Esophagus squamous epithelium (tissue), 5 donors: ENCODE measurements at regions not wholly inside any gene's neighbourhood (a gene's known extent, or its start where the extent isn't known, plus 50 kb on each side); places are given as distances from the start of the nearest gene placed in this dataset.

ENCODE experiments used
- DNase-seq: peaks from one replicate; lab custom pipeline; 2025; lab: John Stamatoyannopoulos, UW
- H3K27ac ChIP-seq, 4 donors: fragments of 200-600 bp; sonication (generic); one replicate each; pipeline ENCODE4 v1.5.1; 2016 to 2019; ENCODE audit warnings: mild to moderate bottlenecking in 1 of 4
- H3K27me3 ChIP-seq, 4 donors: fragments of 200-600 bp; sonication (generic); 1 replicate in 3 of 4; 2 replicates in 1 of 4; pipeline versions ENCODE4 v1.5.1 to v1.6.0; 2017 to 2021; ENCODE audit warnings: antibody characterized with exemption in 1 of 4
- H3K36me3 ChIP-seq, 3 donors: fragments of 200-600 bp; sonication (generic); one replicate each; pipeline ENCODE4 v1.5.1; 2016 to 2019
- H3K4me1 ChIP-seq, 3 donors: fragments of 200-600 bp; sonication (generic); one replicate each; pipeline ENCODE4 v1.5.1; 2017 to 2019
- H3K4me3 ChIP-seq, 4 donors: fragments of 200-600 bp; sonication (generic); 1 replicate in 3 of 4; 2 replicates in 1 of 4; pipeline ENCODE4 v1.5.1; 2016 to 2019; ENCODE audit warnings: mild to moderate bottlenecking in 2 of 4, moderate library complexity in 1 of 4
- H3K9me3 ChIP-seq, 3 donors: fragments of 200-600 bp; sonication (generic); one replicate each; pipeline ENCODE4 v1.5.1; 2016 to 2019
- CTCF ChIP-seq, 6 experiments: fragments of 450-650 bp in 4 of 6; fragments of 200-600 bp in 2 of 6; sonication (generic) in 2 of 6; IDR thresholded peaks; one replicate each; pipeline ENCODE4 v1.5.1; 2016 to 2019; ENCODE audit warnings: antibody characterized with exemption in 6 of 6, mild to moderate bottlenecking in 4 of 6, moderate library complexity in 4 of 6
- POLR2A ChIP-seq, 4 donors: fragments of 450-650 bp; IDR thresholded peaks; one replicate each; pipeline ENCODE4 v1.6.1; 2017; ENCODE audit warnings: antibody characterized with exemption in 4 of 4, mild to moderate bottlenecking in 4 of 4, moderate library complexity in 3 of 4
- WGBS, 2 donors: methylation state at CpG; one replicate each; pipeline ENCODE4 v1.1.5; 2018; 5-methylcytosine and 5-hydroxymethylcytosine counted together
- intact Hi-C: fragments of 100-400 bp; cut with DNase I; formaldehyde crosslinking; loops from one replicate; pipeline ENCODE4 v1.15.0; 2022
- donor health status: DM: yes; HTN: yes; CAD: no.

- peaks cover 0 to 6% (median 0%) of the 10 kb centered on the region in 4 donors for H3K27me3 ChIP-seq
- DNase-seq: no peak
- TF ChIP-seq POLR2A (IDR thresholded peaks at IDR 0.05): no peak
- TF ChIP-seq CTCF (IDR thresholded peaks at IDR 0.05): no peak
Measured at GRCh38 chr9:87816036-87816435, 66.6 kb upstream of the SPATA31E1 start.

GRCh38 chr9:87818308-87818707 lies 64.4 kb upstream of the SPATA31E1 start:
- H3K27me3 ChIP-seq: no peaks in the 10 kb centered on the region
- no peak overlapping the region for H3K4me3 ChIP-seq
- no peak overlapping the region for H3K27ac ChIP-seq
- H3K4me1 ChIP-seq: no peaks in the 10 kb centered on the region
- intact Hi-C loops: no loop called here
- no peaks in the 10 kb centered on the region for H3K9me3 ChIP-seq
- TF ChIP-seq POLR2A (IDR thresholded peaks at IDR 0.05) (no peak), CTCF (IDR thresholded peaks at IDR 0.05) (no peak)
- WGBS, 2 donors: 67 to 81% methylated on average over 3 of the region's 3 CpGs
- H3K36me3 ChIP-seq: no peaks in the 10 kb centered on the region
- DNase-seq: no peak

More at GRCh38 chr9:87816036-87816435, 66.6 kb upstream of the SPATA31E1 start:
- Histone ChIP-seq H3K27ac (no peak overlapping the region), H3K4me3 (no peak overlapping the region), H3K4me1 (no peaks in the 10 kb centered on the region), H3K9me3 (no peaks in the 10 kb centered on the region), H3K36me3 (no peaks in the 10 kb centered on the region)
- WGBS, 2 donors: 12 to 14% methylated on average over 2 of the region's 2 CpGs
- intact Hi-C loops: no loop called here

- H3K36me3 ChIP-seq: no peaks in the 10 kb centered on the region
- no peaks in the 10 kb centered on the region for H3K9me3 ChIP-seq
- DNase-seq: no peak
- intact Hi-C loops: loop anchor here (5.0 kb wide), 1 partner anchor 142 kb away; no protein-coding TSS in a partner anchor
- no peak overlapping the region for H3K27ac ChIP-seq
- no peaks in the 10 kb centered on the region for H3K4me1 ChIP-seq
- 89 to 93% methylated on average over 10 to 16 of the region's 31 CpGs for WGBS, 2 donors
- no peak overlapping the region for H3K4me3 ChIP-seq
- peaks cover 0 to 12% (median 0%) of the 10 kb centered on the region in 4 donors for H3K27me3 ChIP-seq
- TF ChIP-seq POLR2A (IDR thresholded peaks at IDR 0.05) (no peak), CTCF (IDR thresholded peaks at IDR 0.05) (no peak)
Measured at GRCh38 chr9:87824216-87824875, 58.3 kb upstream of the SPATA31E1 start.

GRCh38 chr9:87824886-87825285 lies 57.8 kb upstream of the SPATA31E1 start:
- Histone ChIP-seq H3K27ac (no peak overlapping the region), H3K4me3 (no peak overlapping the region), H3K4me1 (no peaks in the 10 kb centered on the region), H3K27me3 (peaks cover 0 to 17% (median 0%) of the 10 kb centered on the region in 4 donors), H3K36me3 (no peaks in the 10 kb centered on the region), H3K9me3 (no peaks in the 10 kb centered on the region)
- WGBS, 2 donors: 84 to 92% methylated on average over 12 to 15 of the region's 24 CpGs
- TF ChIP-seq CTCF (IDR thresholded peaks at IDR 0.05) (no peak), POLR2A (IDR thresholded peaks at IDR 0.05) (no peak)
- no peak for DNase-seq
- intact Hi-C loops: loop anchor here (5.0 kb wide), 1 partner anchor 143 kb away; no protein-coding TSS in a partner anchor

- Histone ChIP-seq H3K27ac (no peak overlapping the region), H3K36me3 (no peaks in the 10 kb centered on the region), H3K27me3 (peaks cover 0 to 19% (median 0%) of the 10 kb centered on the region in 4 donors), H3K4me1 (no peaks in the 10 kb centered on the region), H3K4me3 (no peak overlapping the region), H3K9me3 (no peaks in the 10 kb centered on the region)
- DNase-seq: no peak
- intact Hi-C loops: no loop called here
- TF ChIP-seq POLR2A (IDR thresholded peaks at IDR 0.05) (no peak), CTCF (IDR thresholded peaks at IDR 0.05) (no peak)
Measured at GRCh38 chr9:87826331-87826730, 56.3 kb upstream of the SPATA31E1 start.
